ENCODE measurements at regions not wholly inside any gene's neighbourhood (a gene's known extent, or its start where the extent isn't known, plus 50 kb on each side); places are given as distances from the start of the nearest gene placed in this dataset.

DNA sequence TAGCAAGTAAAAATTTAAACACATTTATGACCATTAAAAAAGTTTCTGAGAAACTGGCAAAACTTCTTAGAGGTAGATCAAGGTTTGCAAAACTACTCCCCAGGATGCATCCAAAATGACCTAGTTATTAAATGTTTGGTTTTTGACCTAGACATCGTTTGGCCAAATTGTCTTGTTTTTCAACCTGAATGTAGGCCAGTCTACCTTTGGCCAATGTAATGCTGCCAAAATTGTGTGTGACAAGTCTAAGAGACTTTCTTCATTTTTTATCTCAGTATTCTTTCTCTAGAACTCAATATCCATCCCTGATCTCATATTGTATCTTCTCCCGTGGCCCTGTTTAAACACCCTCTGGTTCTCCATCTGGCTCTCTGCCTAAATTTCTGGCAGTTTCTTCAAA, 202.0 kb downstream of the CXCL12 start:
- Histone ChIP-seq H3K9me3 (ENCODE audit: severe bottlenecking) (no peaks in the 10 kb centered on the region), H3K27me3 (ENCODE audit: insufficient read depth, poor library complexity, severe bottlenecking) (no peaks in the 10 kb centered on the region), H3K4me3 (ENCODE audit: severe bottlenecking) (no peak overlapping the region), H3K27ac (ENCODE audit: poor library complexity, severe bottlenecking) (no peak overlapping the region), H3K36me3 (ENCODE audit: low read depth) (no peaks in the 10 kb centered on the region), H3K4me1 (ENCODE audit: insufficient read depth, poor library complexity, severe bottlenecking) (no peaks in the 10 kb centered on the region)
- TF ChIP-seq, protein P1, sequence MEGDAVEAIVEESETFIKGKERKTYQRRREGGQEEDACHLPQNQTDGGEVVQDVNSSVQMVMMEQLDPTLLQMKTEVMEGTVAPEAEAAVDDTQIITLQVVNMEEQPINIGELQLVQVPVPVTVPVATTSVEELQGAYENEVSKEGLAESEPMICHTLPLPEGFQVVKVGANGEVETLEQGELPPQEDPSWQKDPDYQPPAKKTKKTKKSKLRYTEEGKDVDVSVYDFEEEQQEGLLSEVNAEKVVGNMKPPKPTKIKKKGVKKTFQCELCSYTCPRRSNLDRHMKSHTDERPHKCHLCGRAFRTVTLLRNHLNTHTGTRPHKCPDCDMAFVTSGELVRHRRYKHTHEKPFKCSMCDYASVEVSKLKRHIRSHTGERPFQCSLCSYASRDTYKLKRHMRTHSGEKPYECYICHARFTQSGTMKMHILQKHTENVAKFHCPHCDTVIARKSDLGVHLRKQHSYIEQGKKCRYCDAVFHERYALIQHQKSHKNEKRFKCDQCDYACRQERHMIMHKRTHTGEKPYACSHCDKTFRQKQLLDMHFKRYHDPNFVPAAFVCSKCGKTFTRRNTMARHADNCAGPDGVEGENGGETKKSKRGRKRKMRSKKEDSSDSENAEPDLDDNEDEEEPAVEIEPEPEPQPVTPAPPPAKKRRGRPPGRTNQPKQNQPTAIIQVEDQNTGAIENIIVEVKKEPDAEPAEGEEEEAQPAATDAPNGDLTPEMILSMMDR (IDR thresholded peaks at IDR 0.05; ENCODE audit: poor library complexity, severe bottlenecking), result no peak
- DNase-seq (ENCODE audit: low spot score) (no peak), ATAC-seq (ENCODE audit: low read depth) (no peak)

DNA sequence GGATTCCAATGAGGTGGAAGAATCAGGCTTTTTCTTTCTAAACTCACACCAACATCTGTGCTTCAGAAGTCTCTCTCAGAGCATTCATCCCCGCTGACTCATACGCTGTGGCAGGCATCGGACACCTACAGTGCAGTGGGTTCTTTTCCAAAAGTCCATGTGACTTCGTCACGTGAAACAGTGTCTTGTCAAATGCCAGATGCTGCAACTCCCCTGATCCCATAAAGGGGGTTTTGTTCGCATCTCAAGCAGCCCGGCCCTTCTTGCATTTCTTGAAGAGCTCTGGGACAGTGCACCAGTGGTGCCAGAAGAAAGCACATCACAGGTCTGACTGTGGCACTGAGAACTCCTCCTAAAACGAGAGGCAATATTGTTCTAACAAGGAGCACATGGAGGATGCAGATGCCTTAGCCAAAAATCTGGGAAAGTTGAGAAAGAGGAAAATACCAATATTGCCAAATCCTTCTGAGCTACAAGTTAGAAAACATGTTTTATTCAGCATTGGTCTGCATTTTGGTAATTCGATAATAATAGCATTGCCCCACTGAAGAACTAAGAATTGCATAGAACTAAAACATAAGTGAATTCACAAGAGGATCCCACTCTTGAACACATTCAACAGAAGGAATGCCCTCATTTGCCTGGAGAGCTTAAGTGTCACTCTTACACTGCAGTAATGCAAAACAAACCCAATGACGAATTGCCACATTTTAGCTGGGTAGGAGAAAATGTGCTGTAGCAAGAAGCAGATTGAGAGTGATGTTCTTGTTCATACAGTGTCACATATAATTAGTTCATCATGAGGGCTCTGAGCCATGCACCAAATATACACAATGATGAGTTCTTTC, 204.4 kb downstream of the CXCL12 start:
- Histone ChIP-seq H3K4me1 (ENCODE audit: insufficient read depth, poor library complexity, severe bottlenecking) (no peaks in the 10 kb centered on the region), H3K27me3 (ENCODE audit: insufficient read depth, poor library complexity, severe bottlenecking) (peaks cover 4% of the 10 kb centered on the region), H3K27ac (ENCODE audit: poor library complexity, severe bottlenecking) (no peak overlapping the region), H3K9me3 (ENCODE audit: severe bottlenecking) (no peaks in the 10 kb centered on the region), H3K4me3 (ENCODE audit: severe bottlenecking) (no peak overlapping the region), H3K36me3 (ENCODE audit: low read depth) (no peaks in the 10 kb centered on the region)
- no peak for ATAC-seq (ENCODE audit: low read depth)
- TF ChIP-seq, protein P1 (IDR thresholded peaks at IDR 0.05; ENCODE audit: poor library complexity, severe bottlenecking), result no peak
- no peak for DNase-seq (ENCODE audit: low spot score)

DNA sequence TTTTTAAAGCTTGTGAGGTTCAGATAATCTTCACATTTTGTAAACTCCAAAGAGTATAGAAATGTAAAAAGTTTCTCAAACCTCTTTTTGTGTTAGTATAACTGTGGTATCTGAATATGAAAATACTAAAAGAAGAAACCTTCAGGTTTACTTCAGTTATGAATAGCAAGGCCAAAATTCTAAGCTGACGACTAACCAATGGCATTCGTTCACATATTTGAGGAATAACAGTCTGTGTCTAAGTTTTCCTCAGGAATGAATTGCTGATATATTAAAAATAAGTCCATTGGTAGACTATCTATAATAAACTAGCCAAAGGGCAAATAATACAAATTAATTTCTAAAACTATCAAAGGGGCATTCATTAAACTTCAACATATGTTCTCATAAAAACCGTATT, 206.0 kb downstream of the CXCL12 start:
- Histone ChIP-seq H3K4me3 (ENCODE audit: severe bottlenecking) (no peak overlapping the region), H3K9me3 (ENCODE audit: severe bottlenecking) (no peaks in the 10 kb centered on the region)
- DNase-seq (ENCODE audit: low spot score), result no peak

DNA sequence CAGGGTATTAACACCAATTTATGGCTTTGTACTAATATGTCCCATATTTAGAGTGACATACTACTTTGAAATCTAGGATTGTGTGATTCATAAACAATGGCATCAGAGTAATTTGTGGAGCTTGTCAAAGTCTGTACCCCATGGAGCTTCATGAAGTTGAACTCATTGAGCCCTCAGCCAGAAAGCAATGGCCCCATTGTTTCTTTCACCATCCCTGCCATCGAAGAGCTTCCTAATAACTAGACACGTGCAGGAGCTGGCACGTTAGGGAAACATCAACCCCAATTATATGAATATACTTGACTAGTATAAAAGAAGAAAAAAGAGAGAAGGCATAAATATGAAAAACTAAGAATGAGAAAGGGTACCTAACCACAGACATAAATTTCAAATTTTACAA, 206.6 kb downstream of the CXCL12 start:
- Histone ChIP-seq H3K36me3 (ENCODE audit: low read depth) (no peaks in the 10 kb centered on the region), H3K27me3 (ENCODE audit: insufficient read depth, poor library complexity, severe bottlenecking) (peaks cover 4% of the 10 kb centered on the region), H3K9me3 (ENCODE audit: severe bottlenecking) (no peaks in the 10 kb centered on the region), H3K4me3 (ENCODE audit: severe bottlenecking) (no peak overlapping the region), H3K27ac (ENCODE audit: poor library complexity, severe bottlenecking) (no peak overlapping the region), H3K4me1 (ENCODE audit: insufficient read depth, poor library complexity, severe bottlenecking) (no peaks in the 10 kb centered on the region)
- no peak for DNase-seq (ENCODE audit: low spot score)
- no peak for ATAC-seq (ENCODE audit: low read depth)
- TF ChIP-seq, protein P1 (IDR thresholded peaks at IDR 0.05; ENCODE audit: poor library complexity, severe bottlenecking), result no peak

More for the DNA sequence above, 206.0 kb downstream of the CXCL12 start:
- peaks cover 4% of the 10 kb centered on the region for H3K27me3 ChIP-seq (ENCODE audit: insufficient read depth, poor library complexity, severe bottlenecking)
- no peak for ATAC-seq (ENCODE audit: low read depth)
- TF ChIP-seq, protein P1 (IDR thresholded peaks at IDR 0.05; ENCODE audit: poor library complexity, severe bottlenecking), result no peak
- H3K4me1 ChIP-seq (ENCODE audit: insufficient read depth, poor library complexity, severe bottlenecking), result no peaks in the 10 kb centered on the region
- no peak overlapping the region for H3K27ac ChIP-seq (ENCODE audit: poor library complexity, severe bottlenecking)
- H3K36me3 ChIP-seq (ENCODE audit: low read depth), result no peaks in the 10 kb centered on the region

DNA sequence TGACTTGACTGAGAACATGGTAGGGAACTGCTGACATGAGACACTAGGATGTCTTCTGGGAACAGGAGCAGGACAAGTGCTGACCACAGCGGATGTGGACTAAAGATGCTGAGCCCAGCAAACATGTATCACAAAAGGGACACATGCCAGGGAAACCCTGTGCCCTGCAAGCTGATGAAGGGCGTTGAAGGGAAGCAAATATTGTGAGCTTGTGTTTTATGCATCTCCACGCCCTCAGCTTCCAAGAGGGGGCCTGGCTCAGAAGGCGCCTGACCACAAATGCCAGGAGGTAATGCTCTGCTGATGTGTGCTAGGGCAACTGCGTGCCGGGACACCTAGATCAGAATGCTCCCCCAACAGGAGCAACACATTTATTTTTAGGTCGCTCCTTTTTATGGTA, 207.3 kb downstream of the CXCL12 start:
- peaks cover 4% of the 10 kb centered on the region for H3K27me3 ChIP-seq (ENCODE audit: insufficient read depth, poor library complexity, severe bottlenecking)
- no peaks in the 10 kb centered on the region for H3K9me3 ChIP-seq (ENCODE audit: severe bottlenecking)
- H3K4me3 ChIP-seq (ENCODE audit: severe bottlenecking), result no peak overlapping the region
- no peak for DNase-seq (ENCODE audit: low spot score)
- no peaks in the 10 kb centered on the region for H3K36me3 ChIP-seq (ENCODE audit: low read depth)
- no peak for ATAC-seq (ENCODE audit: low read depth)
- no peaks in the 10 kb centered on the region for H3K4me1 ChIP-seq (ENCODE audit: insufficient read depth, poor library complexity, severe bottlenecking)
- TF ChIP-seq, protein P1 (IDR thresholded peaks at IDR 0.05; ENCODE audit: poor library complexity, severe bottlenecking), result no peak
- H3K27ac ChIP-seq (ENCODE audit: poor library complexity, severe bottlenecking), result no peak overlapping the region

Measured in RWPE2 (cell line).